Breast epithelium (tissue), 3 donors: ENCODE measurements at regions not wholly inside any gene's neighbourhood (a gene's known extent, or its start where the extent isn't known, plus 50 kb on each side); places are given as distances from the start of the nearest gene placed in this dataset.
"Not testable (repeated sequence)": the region's sequence is repeated elsewhere in the genome, so short reads cannot be mapped to it uniquely, and the experiment has no call there.

ENCODE experiments used
- CTCF ChIP-seq, 3 donors: fragments of 450-650 bp; IDR thresholded peaks; one replicate each; pipeline ENCODE4 v1.5.1; 2016 to 2017; ENCODE audit warnings: antibody characterized with exemption in 3 of 3, mild to moderate bottlenecking in 3 of 3, moderate library complexity in 3 of 3
- POLR2A ChIP-seq: fragments of 450-650 bp; IDR thresholded peaks from one replicate; pipeline ENCODE4 v1.6.1; 2016; ENCODE audit warnings: antibody characterized with exemption, mild to moderate bottlenecking, moderate library complexity
- POLR2AphosphoS5 ChIP-seq, 3 donors: sonication (generic); formaldehyde crosslinking; IDR thresholded peaks; one replicate each; pipeline ENCODE4 v1.6.1; 2017; ENCODE audit warnings: antibody characterized with exemption in 3 of 3

GRCh38 chr17:68116211-68116610 lies 80.7 kb downstream of the KPNA2 start:
- TF ChIP-seq CTCF (IDR thresholded peaks at IDR 0.05); POLR2A; POLR2AphosphoS5 (IDR thresholded peaks at IDR 0.05): not testable (repeated sequence)
